GM12872 (cell line): ENCODE measurements at regions not wholly inside any gene's neighbourhood (a gene's known extent, or its start where the extent isn't known, plus 50 kb on each side); places are given as distances from the start of the nearest gene placed in this dataset.

Experiments
- TF ChIP-seq, protein P1 (sequence below): IDR thresholded peaks from 3 replicates; pipeline ENCODE4 v1.5.1; 2011; ENCODE audit warnings: low read depth, mild to moderate bottlenecking, low read length, moderate library complexity; ENCODE audit not compliant: insufficient read depth

GRCh38 chr6:71043902-71044301 lies 87.0 kb upstream of the B3GAT2 start:
- TF ChIP-seq, protein P1, sequence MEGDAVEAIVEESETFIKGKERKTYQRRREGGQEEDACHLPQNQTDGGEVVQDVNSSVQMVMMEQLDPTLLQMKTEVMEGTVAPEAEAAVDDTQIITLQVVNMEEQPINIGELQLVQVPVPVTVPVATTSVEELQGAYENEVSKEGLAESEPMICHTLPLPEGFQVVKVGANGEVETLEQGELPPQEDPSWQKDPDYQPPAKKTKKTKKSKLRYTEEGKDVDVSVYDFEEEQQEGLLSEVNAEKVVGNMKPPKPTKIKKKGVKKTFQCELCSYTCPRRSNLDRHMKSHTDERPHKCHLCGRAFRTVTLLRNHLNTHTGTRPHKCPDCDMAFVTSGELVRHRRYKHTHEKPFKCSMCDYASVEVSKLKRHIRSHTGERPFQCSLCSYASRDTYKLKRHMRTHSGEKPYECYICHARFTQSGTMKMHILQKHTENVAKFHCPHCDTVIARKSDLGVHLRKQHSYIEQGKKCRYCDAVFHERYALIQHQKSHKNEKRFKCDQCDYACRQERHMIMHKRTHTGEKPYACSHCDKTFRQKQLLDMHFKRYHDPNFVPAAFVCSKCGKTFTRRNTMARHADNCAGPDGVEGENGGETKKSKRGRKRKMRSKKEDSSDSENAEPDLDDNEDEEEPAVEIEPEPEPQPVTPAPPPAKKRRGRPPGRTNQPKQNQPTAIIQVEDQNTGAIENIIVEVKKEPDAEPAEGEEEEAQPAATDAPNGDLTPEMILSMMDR = no peak

DNA sequence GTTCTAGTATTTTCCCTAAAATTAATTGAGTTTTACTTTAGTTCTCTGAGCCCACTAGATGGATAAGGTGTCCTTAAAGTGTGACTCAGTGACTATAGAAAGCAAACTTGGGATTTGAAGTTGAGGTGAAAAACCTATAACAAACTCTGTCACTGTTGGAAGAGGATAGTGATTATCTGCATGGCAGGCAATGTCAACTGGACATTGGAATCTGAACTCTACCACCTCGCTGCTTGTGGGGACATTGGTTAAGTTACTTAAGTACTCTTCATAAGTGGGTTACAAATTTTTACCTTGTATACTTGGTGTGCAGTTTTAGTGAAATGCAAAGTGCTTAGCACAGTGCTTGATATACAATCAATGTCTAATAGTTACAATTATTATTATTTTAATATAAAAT lies 87.9 kb upstream of the B3GAT2 start:
- TF ChIP-seq, protein P1 = no peak

GRCh38 chr6:71045296-71045695 lies 88.4 kb upstream of the B3GAT2 start:
- TF ChIP-seq, protein P1 = no peak

GRCh38 chr6:71047417-71047816 lies 90.6 kb upstream of the B3GAT2 start:
- TF ChIP-seq, protein P1 = no peak

DNA sequence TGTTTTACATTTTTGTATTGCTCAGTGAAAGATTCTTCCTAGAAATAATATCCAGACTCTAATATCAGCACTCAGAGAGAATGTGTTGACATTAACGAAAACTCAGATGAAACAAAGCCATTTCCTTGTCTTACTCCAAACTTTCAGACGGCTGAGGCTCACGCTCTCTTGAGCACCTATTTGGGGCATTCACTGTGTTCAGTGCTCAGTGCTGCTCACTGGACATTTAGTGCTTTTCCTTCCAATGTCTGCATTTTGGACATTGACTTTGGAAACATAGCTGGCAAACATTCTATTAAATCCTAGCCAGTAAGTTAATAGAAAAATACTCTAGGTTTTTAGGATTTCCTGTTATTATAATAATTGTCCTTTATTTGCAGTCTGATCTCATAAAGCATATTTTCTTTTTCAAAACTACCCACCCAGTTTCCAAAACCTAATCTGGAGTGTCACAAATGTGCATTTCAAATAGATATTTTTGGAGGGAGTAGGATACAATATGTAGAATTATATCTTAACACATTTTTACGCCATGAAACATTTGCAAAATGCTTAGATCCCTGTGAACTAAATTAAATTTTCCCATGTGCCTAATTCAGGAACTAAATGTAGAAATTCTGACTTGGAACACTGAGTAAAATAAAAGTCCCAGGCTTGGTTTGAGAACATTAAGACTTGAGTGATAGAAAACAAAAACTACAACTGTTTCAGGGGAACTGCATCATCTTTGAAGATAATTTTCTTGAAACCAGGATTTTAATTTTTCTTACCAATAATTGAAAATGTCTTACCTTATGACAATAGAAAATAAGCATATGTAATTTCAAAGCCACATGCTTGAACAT lies 91.7 kb upstream of the B3GAT2 start:
- TF ChIP-seq, protein P1 = no peak

DNA sequence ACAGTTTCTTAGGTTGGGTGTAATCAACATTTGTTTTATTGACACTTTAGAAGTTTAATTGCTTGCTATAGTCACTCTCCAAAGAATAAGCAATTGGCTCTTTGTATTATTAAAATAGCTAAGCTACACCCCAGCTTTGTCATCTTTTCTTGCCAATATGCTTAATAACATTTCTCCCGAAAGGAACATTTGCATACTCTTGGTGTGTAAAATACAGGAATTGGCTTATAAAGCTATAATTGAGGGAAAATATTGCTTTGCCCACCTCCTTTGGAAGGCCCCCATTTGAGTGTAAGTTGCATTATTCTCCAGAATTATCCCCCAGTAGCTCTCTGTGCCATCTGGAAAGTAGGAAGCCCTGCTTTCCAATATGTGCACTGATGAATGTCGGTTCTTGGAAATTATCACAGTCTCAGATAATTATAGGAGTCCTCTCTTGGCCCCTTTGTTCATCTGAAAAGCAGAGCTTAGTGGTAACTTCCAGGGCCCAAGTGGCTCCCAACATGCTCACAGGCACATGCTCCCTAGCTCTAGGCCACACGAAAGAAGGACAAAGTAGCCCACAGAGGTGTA lies 92.4 kb upstream of the B3GAT2 start:
- TF ChIP-seq, protein P1 = no peak

- TF ChIP-seq, protein P1 = no peak
These were observed 96.6 kb upstream of the B3GAT2 start for GRCh38 chr6:71053475-71053874.
